ENCODE measurements at regions not wholly inside any gene's neighbourhood (a gene's known extent, or its start where the extent isn't known, plus 50 kb on each side); places are given as distances from the start of the nearest gene placed in this dataset.

DNA sequence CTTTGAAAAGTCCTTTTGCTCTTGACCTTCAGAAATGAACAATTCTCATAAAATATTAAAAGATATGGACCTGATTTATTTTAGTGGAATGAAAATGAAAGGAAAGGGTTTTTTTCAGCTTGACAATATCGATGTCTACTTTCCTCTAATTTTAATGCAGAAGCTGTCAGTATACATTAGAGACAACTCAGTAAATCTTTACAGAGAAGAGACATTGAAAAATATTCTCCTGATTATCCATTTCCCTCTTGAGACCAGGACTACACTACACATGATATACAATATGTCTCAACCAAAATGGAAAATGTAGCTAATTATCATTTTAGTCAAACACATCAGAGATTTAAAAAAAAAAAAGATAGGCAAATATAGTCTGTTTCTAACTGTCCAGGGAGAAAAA lies 288.5 kb upstream of the NUDT12 start:
- no peak for TF ChIP-seq Cebpa-rat (IDR thresholded peaks at IDR 0.05)

DNA sequence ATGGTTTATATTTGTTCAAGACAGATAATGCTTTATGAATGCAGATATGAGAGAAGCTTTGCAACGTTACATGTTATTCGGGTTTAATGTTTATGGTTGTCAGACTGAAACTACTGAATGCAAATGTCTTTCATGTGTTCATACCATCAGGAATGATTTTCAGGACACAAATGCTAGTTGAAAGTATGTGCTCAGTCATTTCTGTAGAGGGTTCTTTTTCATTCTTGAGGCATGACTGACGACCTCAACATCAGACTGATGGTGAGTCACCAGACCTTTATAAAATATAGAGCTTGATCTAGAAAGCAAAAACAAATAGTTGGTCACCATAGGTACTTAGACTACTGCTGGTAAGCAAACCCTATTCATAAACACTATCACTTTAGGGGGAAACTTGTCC lies 287.3 kb upstream of the NUDT12 start:
- no peak overlapping the region for H3K27ac ChIP-seq
- H3K9ac ChIP-seq = no peak overlapping the region
- H3K4me2 ChIP-seq = no peak overlapping the region
- TF ChIP-seq Cebpa-rat (IDR thresholded peaks at IDR 0.05) = no peak
- H3K9me3 ChIP-seq = no peaks in the 10 kb centered on the region
- no peaks in the 10 kb centered on the region for H3K36me3 ChIP-seq
- H3K27me3 ChIP-seq = no peaks in the 10 kb centered on the region
- H4K20me1 ChIP-seq = no peaks in the 10 kb centered on the region
- H3K4me1 ChIP-seq = no peaks in the 10 kb centered on the region
- H3K4me3 ChIP-seq = no peak overlapping the region

More for the DNA sequence above, 288.5 kb upstream of the NUDT12 start:
- Histone ChIP-seq H3K4me3 (no peak overlapping the region), H3K36me3 (no peaks in the 10 kb centered on the region), H3K4me1 (no peaks in the 10 kb centered on the region), H3K27ac (no peak overlapping the region), H4K20me1 (no peaks in the 10 kb centered on the region), H3K9ac (no peak overlapping the region), H3K4me2 (no peak overlapping the region), H3K27me3 (no peaks in the 10 kb centered on the region), H3K9me3 (no peaks in the 10 kb centered on the region)

DNA sequence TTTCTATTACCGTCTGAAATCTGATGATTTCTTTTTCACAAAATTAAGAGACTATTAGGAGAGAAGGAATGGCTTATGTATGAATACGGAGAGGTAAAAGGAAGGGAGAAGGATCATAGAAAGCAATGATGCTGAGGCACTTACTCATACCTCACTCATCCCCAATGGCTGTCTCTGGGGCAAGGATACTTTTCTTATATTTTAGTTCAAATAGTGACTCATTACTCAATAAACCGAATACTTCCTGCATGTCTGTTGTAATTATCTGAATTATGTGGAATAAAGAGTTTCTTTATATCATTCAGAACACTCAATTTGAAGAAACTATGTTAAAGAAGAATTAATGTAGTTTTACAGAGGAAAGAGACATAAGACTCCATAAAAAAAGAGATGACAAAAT lies 284.5 kb upstream of the NUDT12 start:
- Histone ChIP-seq H4K20me1 (no peaks in the 10 kb centered on the region), H3K36me3 (no peaks in the 10 kb centered on the region), H3K4me2 (no peak overlapping the region), H3K27me3 (no peaks in the 10 kb centered on the region), H3K9ac (no peak overlapping the region), H3K4me3 (no peak overlapping the region), H3K9me3 (no peaks in the 10 kb centered on the region), H3K4me1 (no peaks in the 10 kb centered on the region), H3K27ac (no peak overlapping the region)
- no peak for TF ChIP-seq Cebpa-rat (IDR thresholded peaks at IDR 0.05)

DNA sequence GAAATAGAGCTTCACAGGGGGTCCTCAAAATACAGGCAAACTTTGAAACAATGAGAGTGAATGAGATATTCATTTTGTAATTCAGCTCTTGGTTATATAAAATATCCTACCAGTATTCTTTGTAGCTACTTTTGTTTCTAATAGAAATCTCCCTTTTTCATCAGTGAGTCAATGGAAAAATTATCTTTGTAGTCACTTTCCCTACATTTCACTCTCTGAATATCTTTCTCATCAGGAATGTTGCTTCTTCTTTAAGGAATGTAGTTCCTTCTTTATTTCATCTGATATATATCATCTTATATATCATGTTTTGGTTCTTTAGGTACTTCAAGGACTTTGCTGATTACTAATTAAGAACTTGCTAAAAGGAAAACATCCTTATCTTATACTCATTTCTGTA lies 280.3 kb upstream of the NUDT12 start:
- TF ChIP-seq Cebpa-rat (IDR thresholded peaks at IDR 0.05) = no peak
- Histone ChIP-seq H3K36me3 (no peaks in the 10 kb centered on the region), H3K4me3 (no peak overlapping the region)

DNA sequence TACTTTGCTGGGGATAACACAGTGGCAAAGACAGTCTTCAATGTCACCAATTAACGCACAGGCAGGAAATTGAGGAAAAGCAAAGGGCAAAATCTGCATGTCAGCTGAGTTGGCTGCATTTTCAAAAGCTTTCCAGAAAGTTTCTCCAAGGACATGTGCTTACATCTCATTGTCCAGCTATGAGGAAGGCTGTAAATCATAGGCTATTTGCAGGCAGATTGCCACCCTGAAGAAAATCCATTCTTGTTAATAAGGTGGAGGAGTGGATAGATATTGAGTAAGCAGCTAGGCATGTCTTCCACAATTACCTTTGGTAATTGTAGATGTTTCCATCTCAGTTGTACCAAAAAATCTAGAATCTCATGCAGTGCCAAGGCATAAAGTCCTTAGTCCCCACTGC lies 278.0 kb upstream of the NUDT12 start:
- TF ChIP-seq Cebpa-rat (IDR thresholded peaks at IDR 0.05) = no peak
- no peak overlapping the region for H3K4me2 ChIP-seq
- H4K20me1 ChIP-seq = no peaks in the 10 kb centered on the region
- H3K27ac ChIP-seq = no peak overlapping the region
- H3K4me1 ChIP-seq = no peaks in the 10 kb centered on the region
- no peaks in the 10 kb centered on the region for H3K9me3 ChIP-seq
- H3K27me3 ChIP-seq = no peaks in the 10 kb centered on the region
- no peak overlapping the region for H3K9ac ChIP-seq
- no peaks in the 10 kb centered on the region for H3K36me3 ChIP-seq
- H3K4me3 ChIP-seq = no peak overlapping the region

More for the DNA sequence above, 280.3 kb upstream of the NUDT12 start:
- Histone ChIP-seq H3K4me2 (no peak overlapping the region), H3K9me3 (no peaks in the 10 kb centered on the region), H3K4me1 (no peaks in the 10 kb centered on the region), H3K9ac (no peak overlapping the region), H3K27ac (no peak overlapping the region), H3K27me3 (no peaks in the 10 kb centered on the region), H4K20me1 (no peaks in the 10 kb centered on the region)

DNA sequence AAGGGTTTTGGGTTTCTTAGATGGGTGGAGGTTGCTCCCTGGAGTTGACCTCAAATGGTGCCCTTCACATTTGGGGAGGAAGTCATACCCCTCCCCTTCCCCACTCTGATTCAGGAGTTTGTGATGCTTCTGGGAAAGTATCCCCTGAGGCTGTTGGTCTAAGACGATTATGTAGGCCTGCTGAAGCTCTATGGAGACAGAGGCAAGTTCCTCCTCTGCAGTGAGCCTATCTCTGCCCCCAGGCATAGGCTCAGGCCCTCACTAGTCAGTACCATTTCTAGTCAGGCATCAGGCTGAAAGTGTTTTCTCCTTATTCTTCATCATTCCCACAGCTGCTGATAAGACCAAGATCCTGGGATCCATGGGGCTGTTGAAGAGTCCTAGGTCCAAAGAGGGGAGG lies 271.6 kb upstream of the NUDT12 start:
- Histone ChIP-seq H3K4me3 (no peak overlapping the region), H3K4me2 (no peak overlapping the region), H3K27ac (no peak overlapping the region), H3K4me1 (no peaks in the 10 kb centered on the region), H3K9me3 (no peaks in the 10 kb centered on the region), H4K20me1 (no peaks in the 10 kb centered on the region), H3K9ac (no peak overlapping the region), H3K27me3 (no peaks in the 10 kb centered on the region), H3K36me3 (no peaks in the 10 kb centered on the region)
- no peak for TF ChIP-seq Cebpa-rat (IDR thresholded peaks at IDR 0.05)

DNA sequence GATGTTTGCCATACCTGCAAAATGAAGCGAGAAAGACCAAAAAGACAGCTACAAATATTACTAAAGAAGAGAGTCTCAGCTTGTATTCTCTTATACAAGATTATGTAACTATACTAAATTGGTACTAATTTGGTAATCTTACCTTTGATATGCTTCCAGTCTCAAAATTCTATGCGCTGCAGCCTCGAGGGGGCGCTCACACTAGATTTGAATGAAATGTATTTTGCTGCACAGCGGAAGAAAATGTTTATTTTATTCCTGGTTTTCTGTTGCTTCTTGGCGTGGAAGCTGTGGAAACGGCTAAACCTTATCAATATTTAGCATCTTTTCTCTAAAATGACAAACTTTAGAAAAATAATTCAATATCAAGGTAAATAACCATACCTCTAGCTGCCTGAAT lies 267.0 kb upstream of the NUDT12 start:
- H3K4me3 ChIP-seq = no peak overlapping the region
- H3K9ac ChIP-seq = no peak overlapping the region
- no peaks in the 10 kb centered on the region for H4K20me1 ChIP-seq
- no peaks in the 10 kb centered on the region for H3K4me1 ChIP-seq
- H3K9me3 ChIP-seq = no peaks in the 10 kb centered on the region
- H3K4me2 ChIP-seq = no peak overlapping the region
- H3K27ac ChIP-seq = no peak overlapping the region
- no peaks in the 10 kb centered on the region for H3K36me3 ChIP-seq
- H3K27me3 ChIP-seq = no peaks in the 10 kb centered on the region
- no peak for TF ChIP-seq Cebpa-rat (IDR thresholded peaks at IDR 0.05)

DNA sequence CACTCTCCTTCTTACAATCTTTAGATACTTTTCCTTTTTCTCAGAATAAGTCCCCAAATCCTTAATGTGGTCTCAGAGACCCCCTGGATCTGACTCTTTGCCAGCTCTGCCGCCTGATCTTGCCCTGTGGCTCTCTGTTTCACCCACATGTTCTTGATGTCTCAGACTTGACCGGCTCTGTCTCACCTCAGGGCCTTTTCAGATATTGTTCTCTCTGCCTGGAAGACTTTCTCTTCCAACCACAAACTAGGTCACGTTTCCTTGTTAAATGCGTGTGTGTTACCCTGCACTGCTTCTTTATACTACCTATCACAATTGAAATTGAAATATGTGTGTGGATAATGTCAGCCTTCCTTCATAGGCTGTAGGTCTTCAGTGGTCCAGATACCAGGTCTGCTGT lies 265.4 kb upstream of the NUDT12 start:
- Histone ChIP-seq H3K9ac (no peak overlapping the region), H3K27me3 (no peaks in the 10 kb centered on the region), H3K27ac (no peak overlapping the region), H3K4me2 (no peak overlapping the region), H3K9me3 (no peaks in the 10 kb centered on the region), H3K4me1 (no peaks in the 10 kb centered on the region), H3K4me3 (no peak overlapping the region), H4K20me1 (no peaks in the 10 kb centered on the region), H3K36me3 (no peaks in the 10 kb centered on the region)
- no peak for TF ChIP-seq Cebpa-rat (IDR thresholded peaks at IDR 0.05)

DNA sequence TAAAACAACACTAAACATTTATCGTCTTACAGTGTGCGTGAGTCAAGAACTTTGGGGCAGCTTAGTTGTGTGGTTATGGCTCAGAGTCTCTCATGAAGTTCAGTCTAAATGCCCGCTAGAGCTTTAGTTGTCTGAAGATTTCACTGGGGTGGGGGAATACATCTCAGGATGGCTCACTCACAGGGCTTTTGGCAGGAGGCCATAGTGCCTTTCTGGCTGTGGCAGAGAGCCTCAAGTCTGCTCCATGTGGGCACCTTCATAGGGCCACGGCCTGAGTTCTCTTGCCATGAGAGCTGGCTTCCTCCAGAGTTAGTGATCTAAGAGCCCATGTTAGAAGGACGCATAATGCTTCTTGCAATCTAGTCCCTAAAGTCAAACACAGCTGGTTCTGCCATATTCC lies 258.8 kb upstream of the NUDT12 start:
- Histone ChIP-seq H3K27me3 (no peaks in the 10 kb centered on the region), H3K9me3 (no peaks in the 10 kb centered on the region), H3K4me3 (no peak overlapping the region), H3K9ac (no peak overlapping the region), H4K20me1 (no peaks in the 10 kb centered on the region), H3K4me2 (no peak overlapping the region), H3K27ac (no peak overlapping the region), H3K36me3 (no peaks in the 10 kb centered on the region), H3K4me1 (no peaks in the 10 kb centered on the region)
- no peak for TF ChIP-seq Cebpa-rat (IDR thresholded peaks at IDR 0.05)

DNA sequence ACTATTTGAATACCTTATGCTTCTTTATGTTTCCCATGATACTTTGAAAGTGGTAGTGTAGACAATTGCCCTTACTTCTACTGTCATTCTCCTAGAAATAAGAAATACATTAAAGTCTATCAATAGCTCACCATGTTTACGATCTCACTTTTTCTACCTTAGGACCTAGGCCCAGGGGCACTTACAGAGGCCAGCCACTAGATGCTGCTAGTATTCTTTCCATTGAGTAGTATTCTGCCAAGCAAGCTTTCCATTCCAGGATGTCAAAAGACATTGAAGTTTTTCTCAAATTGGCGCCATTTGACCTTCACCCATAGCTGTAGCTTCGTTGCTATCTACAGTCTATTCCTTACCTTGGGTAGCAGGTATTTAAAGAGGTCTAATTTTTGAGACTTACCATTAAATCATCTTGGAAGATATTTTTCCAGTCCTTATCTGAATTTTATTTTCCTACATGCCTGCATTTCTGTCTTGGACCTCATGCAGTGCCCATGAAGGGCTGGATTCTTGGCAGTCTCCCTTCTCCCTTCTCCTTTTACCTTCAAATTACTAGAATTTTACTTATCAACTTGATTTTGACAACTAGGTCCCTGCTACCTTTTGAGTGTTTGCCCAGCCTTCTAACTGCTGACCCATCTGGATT lies 246.0 kb upstream of the NUDT12 start:
- Histone ChIP-seq H3K9me3 (no peaks in the 10 kb centered on the region), H3K9ac (no peak overlapping the region), H3K27ac (no peak overlapping the region), H4K20me1 (no peaks in the 10 kb centered on the region), H3K36me3 (no peaks in the 10 kb centered on the region), H3K4me3 (no peak overlapping the region), H3K4me1 (no peaks in the 10 kb centered on the region), H3K27me3 (no peaks in the 10 kb centered on the region), H3K4me2 (no peak overlapping the region)
- TF ChIP-seq Cebpa-rat (IDR thresholded peaks at IDR 0.05) = no peak

DNA sequence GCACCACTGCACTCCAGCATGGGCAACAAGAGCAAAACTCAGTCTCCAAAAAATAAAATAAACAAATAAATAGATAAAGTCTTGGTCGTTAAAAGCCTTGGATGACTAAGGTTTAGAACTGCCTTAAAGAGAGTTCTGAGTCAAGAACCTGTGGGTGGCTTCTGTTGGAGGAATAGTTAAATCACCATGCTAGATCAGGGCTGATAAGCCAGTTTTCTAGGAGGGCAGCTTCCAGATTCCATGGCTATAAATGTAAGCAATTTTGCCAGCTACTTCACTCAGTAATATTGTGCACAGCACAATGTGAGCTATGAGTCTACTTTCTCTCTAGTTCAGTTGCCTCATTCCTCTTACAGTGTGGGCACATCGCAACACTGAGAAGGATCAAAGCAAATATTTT lies 242.1 kb upstream of the NUDT12 start:
- no peaks in the 10 kb centered on the region for H4K20me1 ChIP-seq
- no peaks in the 10 kb centered on the region for H3K27me3 ChIP-seq
- no peak for TF ChIP-seq Cebpa-rat (IDR thresholded peaks at IDR 0.05)
- H3K9me3 ChIP-seq = no peaks in the 10 kb centered on the region
- no peak overlapping the region for H3K9ac ChIP-seq
- H3K4me3 ChIP-seq = no peak overlapping the region
- H3K27ac ChIP-seq = no peak overlapping the region
- no peaks in the 10 kb centered on the region for H3K36me3 ChIP-seq
- no peak overlapping the region for H3K4me2 ChIP-seq
- no peaks in the 10 kb centered on the region for H3K4me1 ChIP-seq
